Liver (tissue), 8 donors: ENCODE measurements at regions not wholly inside any gene's neighbourhood (a gene's known extent, or its start where the extent isn't known, plus 50 kb on each side); places are given as distances from the start of the nearest gene placed in this dataset.

Source experiments
- DNase-seq: peaks from one replicate; pipeline ENCODE4 v3.0.0-alpha.2; 2017; ENCODE audit warnings: low spot score
- H3K27ac ChIP-seq, 2 donors: one replicate each; pipeline ENCODE4 v1.7.0; 2013; ENCODE audit warnings: inconsistent platforms in 2 of 2, low read length in 2 of 2, control low read depth in 1 of 2, low read depth in 1 of 2, mild to moderate bottlenecking in 1 of 2
- H3K27me3 ChIP-seq, 4 donors: one replicate each; pipeline versions ENCODE4 v1.6.1 to v1.7.0; 2013; ENCODE audit warnings: low read length in 3 of 4, inconsistent platforms in 1 of 4, mild to moderate bottlenecking in 1 of 4, moderate library complexity in 1 of 4; ENCODE audit not compliant: control insufficient read depth in 4 of 4, insufficient read depth in 4 of 4
- H3K36me3 ChIP-seq, 4 donors: one replicate each; pipeline versions ENCODE4 v1.6.1 to v1.7.0; 2013; ENCODE audit warnings: low read length in 3 of 4, mild to moderate bottlenecking in 3 of 4, low read depth in 1 of 4, moderate library complexity in 1 of 4; ENCODE audit not compliant: control insufficient read depth in 4 of 4, insufficient read depth in 3 of 4
- H3K4me1 ChIP-seq, 4 donors: one replicate each; pipeline versions ENCODE4 v1.6.1 to v1.7.0; 2013; ENCODE audit warnings: low read length in 3 of 4, mild to moderate bottlenecking in 3 of 4, moderate library complexity in 1 of 4; ENCODE audit not compliant: control insufficient read depth in 4 of 4, insufficient read depth in 4 of 4
- H3K4me3 ChIP-seq, 3 donors: one replicate each; pipeline versions ENCODE4 v1.6.1 to v1.7.0; 2013; ENCODE audit warnings: low read length in 3 of 3, control low read depth in 1 of 3, low read depth in 1 of 3, mild to moderate bottlenecking in 1 of 3
- H3K9ac ChIP-seq, 2 donors: one replicate each; pipeline ENCODE4 v1.7.0; 2013; ENCODE audit warnings: low read length in 2 of 2, mild to moderate bottlenecking in 2 of 2, moderate library complexity in 2 of 2, control low read depth in 1 of 2, low read depth in 1 of 2
- H3K9me3 ChIP-seq, 4 donors: one replicate each; pipeline versions ENCODE4 v1.6.1 to v1.7.0; 2013; ENCODE audit warnings: low read length in 3 of 4; ENCODE audit not compliant: control insufficient read depth in 4 of 4
- EGR1 ChIP-seq, 2 donors: IDR thresholded peaks; 2 replicates each; pipeline ENCODE4 v1.6.1; 2016 to 2018; ENCODE audit warnings: antibody characterized with exemption in 2 of 2, low read depth in 2 of 2
- FOXA1 ChIP-seq: IDR thresholded peaks from 2 replicates; pipeline ENCODE4 v1.6.1; 2016; ENCODE audit warnings: antibody characterized with exemption
- FOXA2 ChIP-seq: IDR thresholded peaks from 2 replicates; pipeline ENCODE4 v1.6.1; 2016; ENCODE audit warnings: antibody characterized with exemption
- GABPA ChIP-seq, 2 donors: IDR thresholded peaks in 1 of 2; conservative IDR thresholded peaks in 1 of 2; 2 replicates each; pipeline ENCODE4 v1.6.1; 2016; ENCODE audit warnings: antibody characterized with exemption in 2 of 2, mild to moderate bottlenecking in 1 of 2, moderate library complexity in 1 of 2
- HNF4A ChIP-seq, 2 donors: conservative IDR thresholded peaks; 2 replicates each; pipeline ENCODE4 v1.6.1; 2016; ENCODE audit warnings: antibody characterized with exemption in 2 of 2, mild to moderate bottlenecking in 2 of 2
- HNF4G ChIP-seq: IDR thresholded peaks from 2 replicates; pipeline ENCODE4 v1.6.1; 2016; ENCODE audit warnings: antibody characterized with exemption
- JUND ChIP-seq, 2 donors: IDR thresholded peaks; 2 replicates each; pipeline ENCODE4 v1.6.1; 2016; ENCODE audit warnings: antibody characterized with exemption in 2 of 2
- NR2F2 ChIP-seq: IDR thresholded peaks from 2 replicates; pipeline ENCODE4 v1.6.1; 2016; ENCODE audit warnings: antibody characterized with exemption
- RAD21 ChIP-seq, 2 donors: IDR thresholded peaks; 2 replicates each; pipeline ENCODE4 v1.6.1; 2016; ENCODE audit warnings: antibody characterized with exemption in 2 of 2, mild to moderate bottlenecking in 2 of 2
- RXRA ChIP-seq, 2 donors: IDR thresholded peaks; 2 replicates each; pipeline ENCODE4 v1.6.1; 2017 to 2018; ENCODE audit warnings: antibody characterized with exemption in 2 of 2, mild to moderate bottlenecking in 1 of 2
- SP1 ChIP-seq: IDR thresholded peaks from 2 replicates; pipeline ENCODE4 v1.6.1; 2018; ENCODE audit warnings: antibody characterized with exemption, mild to moderate bottlenecking
- TAF1 ChIP-seq: conservative IDR thresholded peaks from 2 replicates; pipeline ENCODE4 v1.6.1; 2016; ENCODE audit warnings: antibody characterized with exemption, mild to moderate bottlenecking
- YY1 ChIP-seq: IDR thresholded peaks from 2 replicates; pipeline ENCODE4 v1.6.1; 2016; ENCODE audit warnings: antibody characterized with exemption, mild to moderate bottlenecking
- WGBS: extraction: QIAGEN DNeasy Blood & Tissue Kit; methylation state at CpG from one replicate; pipeline ENCODE4 v1.1.7; 2013; 5-methylcytosine and 5-hydroxymethylcytosine counted together
- TF ChIP-seq, protein P1 (sequence below): fragments of 150-350 bp; IDR thresholded peaks from 2 replicates; pipeline ENCODE4 v1.5.1; 2017; ENCODE audit warnings: improper control_type of control experiment, low read depth, low read length; ENCODE audit not compliant: missing input control
- TF ChIP-seq, protein P2 (sequence below): IDR thresholded peaks from 2 replicates; pipeline ENCODE4 v1.6.1; 2016; ENCODE audit warnings: antibody characterized with exemption
- TF ChIP-seq, protein P3 (sequence below): IDR thresholded peaks from 2 replicates; pipeline ENCODE4 v1.6.1; 2016; ENCODE audit warnings: antibody characterized with exemption, mild to moderate bottlenecking
- TF ChIP-seq, protein P4 (sequence below): IDR thresholded peaks from 2 replicates; pipeline ENCODE4 v1.6.1; 2016; ENCODE audit warnings: antibody characterized with exemption
- TF ChIP-seq, protein P5 (sequence below): IDR thresholded peaks from 2 replicates; pipeline ENCODE4 v1.6.1; 2016; ENCODE audit warnings: antibody characterized with exemption
- donor health status: healthy.
- donor health status: healthy.
- donor health status: healthy.
- donor health status: healthy.
- donor health status: healthy.

DNA sequence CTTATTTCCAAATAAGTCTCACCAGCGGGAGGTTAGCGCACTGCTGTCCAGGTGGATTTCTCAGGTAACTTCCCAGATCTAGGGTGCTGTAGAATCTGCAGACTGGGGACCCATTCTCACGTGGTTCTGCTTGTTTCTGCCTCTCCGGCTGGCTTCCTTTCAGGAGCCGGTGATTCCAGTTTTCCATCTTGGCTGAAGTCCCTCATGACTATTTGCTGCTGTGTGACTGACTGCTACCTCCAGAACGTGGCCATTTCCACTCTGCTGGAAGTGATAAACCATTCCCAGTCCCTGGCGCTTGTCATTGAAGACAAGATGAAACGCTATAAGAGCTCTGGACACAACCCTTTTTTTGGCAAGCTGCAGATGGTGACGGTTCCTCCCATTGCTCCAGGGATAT, 76.0 kb downstream of the DOP1B start:
- no peak for DNase-seq
- 86% methylated on average over 9 of the region's 9 CpGs for WGBS
- no peak overlapping the region for H3K27ac ChIP-seq
- peaks cover 5 to 20% (median 14%) of the 10 kb centered on the region in 4 donors for H3K4me1 ChIP-seq
- H3K9me3 ChIP-seq, result no peaks in the 10 kb centered on the region
- no peak overlapping the region for H3K9ac ChIP-seq
- no peak overlapping the region for H3K4me3 ChIP-seq
- H3K36me3 ChIP-seq, result peaks cover 0 to 30% (median 16%) of the 10 kb centered on the region in 4 donors
- TF ChIP-seq, protein P1, sequence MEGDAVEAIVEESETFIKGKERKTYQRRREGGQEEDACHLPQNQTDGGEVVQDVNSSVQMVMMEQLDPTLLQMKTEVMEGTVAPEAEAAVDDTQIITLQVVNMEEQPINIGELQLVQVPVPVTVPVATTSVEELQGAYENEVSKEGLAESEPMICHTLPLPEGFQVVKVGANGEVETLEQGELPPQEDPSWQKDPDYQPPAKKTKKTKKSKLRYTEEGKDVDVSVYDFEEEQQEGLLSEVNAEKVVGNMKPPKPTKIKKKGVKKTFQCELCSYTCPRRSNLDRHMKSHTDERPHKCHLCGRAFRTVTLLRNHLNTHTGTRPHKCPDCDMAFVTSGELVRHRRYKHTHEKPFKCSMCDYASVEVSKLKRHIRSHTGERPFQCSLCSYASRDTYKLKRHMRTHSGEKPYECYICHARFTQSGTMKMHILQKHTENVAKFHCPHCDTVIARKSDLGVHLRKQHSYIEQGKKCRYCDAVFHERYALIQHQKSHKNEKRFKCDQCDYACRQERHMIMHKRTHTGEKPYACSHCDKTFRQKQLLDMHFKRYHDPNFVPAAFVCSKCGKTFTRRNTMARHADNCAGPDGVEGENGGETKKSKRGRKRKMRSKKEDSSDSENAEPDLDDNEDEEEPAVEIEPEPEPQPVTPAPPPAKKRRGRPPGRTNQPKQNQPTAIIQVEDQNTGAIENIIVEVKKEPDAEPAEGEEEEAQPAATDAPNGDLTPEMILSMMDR, result no peak
- TF ChIP-seq HNF4G, result no peak
- TF ChIP-seq EGR1 (IDR thresholded peaks at IDR 0.05; ENCODE audit: low read depth in 2 of 2), result no peak
- TF ChIP-seq NR2F2, result no peak
- TF ChIP-seq SP1, result no peak
- TF ChIP-seq YY1, result no peak
- no peaks in the 10 kb centered on the region for H3K27me3 ChIP-seq

DNA sequence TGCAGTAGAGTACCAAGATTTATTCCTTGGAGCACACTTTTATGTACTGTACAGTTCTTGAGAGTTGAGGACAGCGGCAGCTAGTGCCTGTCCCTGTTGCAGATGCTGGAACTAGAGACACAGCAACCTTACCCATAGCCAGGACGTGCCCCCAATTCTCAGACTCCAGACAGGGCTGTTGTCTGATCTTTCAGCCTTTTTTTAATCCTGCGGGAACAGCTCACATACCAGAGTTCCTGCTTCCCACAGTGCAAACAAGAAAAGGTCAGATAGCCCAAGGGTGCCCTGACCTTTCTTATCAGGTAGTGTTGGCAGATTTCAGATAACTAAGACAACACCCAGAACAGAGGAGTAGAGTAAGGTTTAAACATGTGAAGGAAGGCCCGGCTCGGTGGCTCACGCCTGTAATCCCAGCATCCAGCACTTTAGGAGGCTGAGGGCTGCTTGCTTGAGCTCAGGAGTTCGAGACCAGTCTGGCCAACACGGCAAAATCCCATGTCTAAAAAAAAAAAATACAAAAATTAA, 78.5 kb downstream of the DOP1B start:
- H3K27ac ChIP-seq, result no peak overlapping the region
- DNase-seq, result no peak

More for the DNA sequence above, 78.5 kb downstream of the DOP1B start:
- 38% methylated on average over 8 of the region's 8 CpGs for WGBS
- Histone ChIP-seq H3K4me1 (peaks cover 5 to 20% (median 14%) of the 10 kb centered on the region in 4 donors), H3K27me3 (no peaks in the 10 kb centered on the region), H3K9me3 (no peaks in the 10 kb centered on the region), H3K36me3 (peaks cover 0 to 28% (median 16%) of the 10 kb centered on the region in 4 donors), H3K4me3 (no peak overlapping the region), H3K9ac (no peak overlapping the region)
- TF ChIP-seq FOXA2, result no peak
- TF ChIP-seq, protein P1, result no peak
- TF ChIP-seq HNF4G, result no peak
- TF ChIP-seq EGR1 (IDR thresholded peaks at IDR 0.05; ENCODE audit: low read depth in 2 of 2), result no peak
- peak; percentile 69 to 77 for TF ChIP-seq RXRA (IDR thresholded peaks at IDR 0.05)
- TF ChIP-seq HNF4A (conservative IDR thresholded peaks at IDR 0.05), result peak; percentile 60 to 73
- no peak for TF ChIP-seq GABPA (IDR thresholded peaks at IDR 0.05 in 1 of 2, conservative IDR thresholded peaks at IDR 0.05 in 1 of 2)
- no peak for TF ChIP-seq JUND (IDR thresholded peaks at IDR 0.05)
- TF ChIP-seq RAD21 (IDR thresholded peaks at IDR 0.05), result peak; percentile 27 to 52
- TF ChIP-seq, protein P2, sequence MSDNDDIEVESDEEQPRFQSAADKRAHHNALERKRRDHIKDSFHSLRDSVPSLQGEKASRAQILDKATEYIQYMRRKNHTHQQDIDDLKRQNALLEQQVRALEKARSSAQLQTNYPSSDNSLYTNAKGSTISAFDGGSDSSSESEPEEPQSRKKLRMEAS, result no peak
- TF ChIP-seq FOXA1, result peak; percentile 44
- TF ChIP-seq SP1, result peak; percentile 57
- no peak for TF ChIP-seq YY1
- TF ChIP-seq, protein P3, sequence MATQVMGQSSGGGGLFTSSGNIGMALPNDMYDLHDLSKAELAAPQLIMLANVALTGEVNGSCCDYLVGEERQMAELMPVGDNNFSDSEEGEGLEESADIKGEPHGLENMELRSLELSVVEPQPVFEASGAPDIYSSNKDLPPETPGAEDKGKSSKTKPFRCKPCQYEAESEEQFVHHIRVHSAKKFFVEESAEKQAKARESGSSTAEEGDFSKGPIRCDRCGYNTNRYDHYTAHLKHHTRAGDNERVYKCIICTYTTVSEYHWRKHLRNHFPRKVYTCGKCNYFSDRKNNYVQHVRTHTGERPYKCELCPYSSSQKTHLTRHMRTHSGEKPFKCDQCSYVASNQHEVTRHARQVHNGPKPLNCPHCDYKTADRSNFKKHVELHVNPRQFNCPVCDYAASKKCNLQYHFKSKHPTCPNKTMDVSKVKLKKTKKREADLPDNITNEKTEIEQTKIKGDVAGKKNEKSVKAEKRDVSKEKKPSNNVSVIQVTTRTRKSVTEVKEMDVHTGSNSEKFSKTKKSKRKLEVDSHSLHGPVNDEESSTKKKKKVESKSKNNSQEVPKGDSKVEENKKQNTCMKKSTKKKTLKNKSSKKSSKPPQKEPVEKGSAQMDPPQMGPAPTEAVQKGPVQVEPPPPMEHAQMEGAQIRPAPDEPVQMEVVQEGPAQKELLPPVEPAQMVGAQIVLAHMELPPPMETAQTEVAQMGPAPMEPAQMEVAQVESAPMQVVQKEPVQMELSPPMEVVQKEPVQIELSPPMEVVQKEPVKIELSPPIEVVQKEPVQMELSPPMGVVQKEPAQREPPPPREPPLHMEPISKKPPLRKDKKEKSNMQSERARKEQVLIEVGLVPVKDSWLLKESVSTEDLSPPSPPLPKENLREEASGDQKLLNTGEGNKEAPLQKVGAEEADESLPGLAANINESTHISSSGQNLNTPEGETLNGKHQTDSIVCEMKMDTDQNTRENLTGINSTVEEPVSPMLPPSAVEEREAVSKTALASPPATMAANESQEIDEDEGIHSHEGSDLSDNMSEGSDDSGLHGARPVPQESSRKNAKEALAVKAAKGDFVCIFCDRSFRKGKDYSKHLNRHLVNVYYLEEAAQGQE, result no peak
- no peak for TF ChIP-seq TAF1
- TF ChIP-seq, protein P4, sequence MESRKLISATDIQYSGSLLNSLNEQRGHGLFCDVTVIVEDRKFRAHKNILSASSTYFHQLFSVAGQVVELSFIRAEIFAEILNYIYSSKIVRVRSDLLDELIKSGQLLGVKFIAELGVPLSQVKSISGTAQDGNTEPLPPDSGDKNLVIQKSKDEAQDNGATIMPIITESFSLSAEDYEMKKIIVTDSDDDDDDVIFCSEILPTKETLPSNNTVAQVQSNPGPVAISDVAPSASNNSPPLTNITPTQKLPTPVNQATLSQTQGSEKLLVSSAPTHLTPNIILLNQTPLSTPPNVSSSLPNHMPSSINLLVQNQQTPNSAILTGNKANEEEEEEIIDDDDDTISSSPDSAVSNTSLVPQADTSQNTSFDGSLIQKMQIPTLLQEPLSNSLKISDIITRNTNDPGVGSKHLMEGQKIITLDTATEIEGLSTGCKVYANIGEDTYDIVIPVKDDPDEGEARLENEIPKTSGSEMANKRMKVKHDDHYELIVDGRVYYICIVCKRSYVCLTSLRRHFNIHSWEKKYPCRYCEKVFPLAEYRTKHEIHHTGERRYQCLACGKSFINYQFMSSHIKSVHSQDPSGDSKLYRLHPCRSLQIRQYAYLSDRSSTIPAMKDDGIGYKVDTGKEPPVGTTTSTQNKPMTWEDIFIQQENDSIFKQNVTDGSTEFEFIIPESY, result no peak
- TF ChIP-seq NR2F2, result peak; percentile 94
- TF ChIP-seq, protein P5, sequence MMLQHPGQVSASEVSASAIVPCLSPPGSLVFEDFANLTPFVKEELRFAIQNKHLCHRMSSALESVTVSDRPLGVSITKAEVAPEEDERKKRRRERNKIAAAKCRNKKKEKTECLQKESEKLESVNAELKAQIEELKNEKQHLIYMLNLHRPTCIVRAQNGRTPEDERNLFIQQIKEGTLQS, result no peak
